ENCODE measurements at regions not wholly inside any gene's neighbourhood (a gene's known extent, or its start where the extent isn't known, plus 50 kb on each side); places are given as distances from the start of the nearest gene placed in this dataset.
"Not testable (repeated sequence)": the region's sequence is repeated elsewhere in the genome, so short reads cannot be mapped to it uniquely, and the experiment has no call there.

GRCh38 chr10:6787718-6788117, 207.6 kb upstream of the PRKCQ start:
- TF ChIP-seq CTCF (conservative IDR thresholded peaks at IDR 0.05; ENCODE audit: low read depth, low read length), result no peak
- H4K20me1 ChIP-seq (ENCODE audit: insufficient read depth), result no peaks in the 10 kb centered on the region
- no peaks in the 10 kb centered on the region for H3K79me2 ChIP-seq (ENCODE audit: insufficient read depth, low read depth)
- H3K36me3 ChIP-seq (ENCODE audit: insufficient read depth), result no peaks in the 10 kb centered on the region
- no peak overlapping the region for H3K4me2 ChIP-seq
- no peak overlapping the region for H3K9ac ChIP-seq
- H3K27me3 ChIP-seq (ENCODE audit: insufficient read depth, low read depth), result no peaks in the 10 kb centered on the region
- no peak overlapping the region for H3K27ac ChIP-seq
- no peak overlapping the region for H3K4me3 ChIP-seq (IDR thresholded peaks at IDR 0.05; ENCODE audit: insufficient read depth, low read depth, low read length)
- no peak overlapping the region for H2AFZ ChIP-seq (ENCODE audit: low read depth)
- H3K4me1 ChIP-seq (ENCODE audit: low read depth, poor library complexity, severe bottlenecking), result no peaks in the 10 kb centered on the region

GRCh38 chr10:6787091-6787490, 207.0 kb upstream of the PRKCQ start:
- H3K27ac ChIP-seq, result no peak overlapping the region

GRCh38 chr10:6786579-6787031, 206.5 kb upstream of the PRKCQ start:
- H2AFZ ChIP-seq (ENCODE audit: low read depth), result no peak overlapping the region
- H3K4me2 ChIP-seq, result no peak overlapping the region
- no peak for TF ChIP-seq CTCF (conservative IDR thresholded peaks at IDR 0.05; ENCODE audit: low read depth, low read length)
- H4K20me1 ChIP-seq (ENCODE audit: insufficient read depth), result no peaks in the 10 kb centered on the region
- no peak overlapping the region for H3K4me3 ChIP-seq (IDR thresholded peaks at IDR 0.05; ENCODE audit: insufficient read depth, low read depth, low read length)
- no peak overlapping the region for H3K27ac ChIP-seq
- H3K79me2 ChIP-seq (ENCODE audit: insufficient read depth, low read depth), result no peaks in the 10 kb centered on the region
- H3K27me3 ChIP-seq (ENCODE audit: insufficient read depth, low read depth), result no peaks in the 10 kb centered on the region
- H3K36me3 ChIP-seq (ENCODE audit: insufficient read depth), result no peaks in the 10 kb centered on the region
- H3K9ac ChIP-seq, result no peak overlapping the region
- H3K4me1 ChIP-seq (ENCODE audit: low read depth, poor library complexity, severe bottlenecking), result peaks cover 3% of the 10 kb centered on the region

More at GRCh38 chr10:6787091-6787490, 207.0 kb upstream of the PRKCQ start:
- no peak for TF ChIP-seq CTCF (conservative IDR thresholded peaks at IDR 0.05; ENCODE audit: low read depth, low read length)
- no peaks in the 10 kb centered on the region for H3K27me3 ChIP-seq (ENCODE audit: insufficient read depth, low read depth)
- no peak overlapping the region for H3K4me2 ChIP-seq
- no peaks in the 10 kb centered on the region for H4K20me1 ChIP-seq (ENCODE audit: insufficient read depth)
- H3K4me1 ChIP-seq (ENCODE audit: low read depth, poor library complexity, severe bottlenecking), result no peaks in the 10 kb centered on the region
- no peak overlapping the region for H3K4me3 ChIP-seq (IDR thresholded peaks at IDR 0.05; ENCODE audit: insufficient read depth, low read depth, low read length)
- H2AFZ ChIP-seq (ENCODE audit: low read depth), result no peak overlapping the region
- no peaks in the 10 kb centered on the region for H3K79me2 ChIP-seq (ENCODE audit: insufficient read depth, low read depth)
- no peaks in the 10 kb centered on the region for H3K36me3 ChIP-seq (ENCODE audit: insufficient read depth)
- H3K9ac ChIP-seq, result no peak overlapping the region

- H3K27ac ChIP-seq; H3K36me3 ChIP-seq (ENCODE audit: insufficient read depth); H4K20me1 ChIP-seq (ENCODE audit: insufficient read depth); H3K79me2 ChIP-seq (ENCODE audit: insufficient read depth, low read depth); H3K9ac ChIP-seq; H2AFZ ChIP-seq (ENCODE audit: low read depth); H3K4me3 ChIP-seq (IDR thresholded peaks at IDR 0.05; ENCODE audit: insufficient read depth, low read depth, low read length); H3K27me3 ChIP-seq (ENCODE audit: insufficient read depth, low read depth); H3K4me2 ChIP-seq: not testable (repeated sequence)
- H3K4me1 ChIP-seq (ENCODE audit: low read depth, poor library complexity, severe bottlenecking), result peaks cover 10% of the 10 kb centered on the region
These were observed 204.4 kb upstream of the PRKCQ start for GRCh38 chr10:6784429-6784828.

GRCh38 chr10:6783471-6783870, 203.4 kb upstream of the PRKCQ start:
- Histone ChIP-seq H3K9ac (no peak overlapping the region), H4K20me1 (ENCODE audit: insufficient read depth) (no peaks in the 10 kb centered on the region), H3K4me1 (ENCODE audit: low read depth, poor library complexity, severe bottlenecking) (peaks cover 10% of the 10 kb centered on the region), H3K36me3 (ENCODE audit: insufficient read depth) (no peaks in the 10 kb centered on the region), H3K79me2 (ENCODE audit: insufficient read depth, low read depth) (no peaks in the 10 kb centered on the region), H2AFZ (ENCODE audit: low read depth) (no peak overlapping the region), H3K27ac (no peak overlapping the region), H3K4me2 (no peak overlapping the region), H3K4me3 (IDR thresholded peaks at IDR 0.05; ENCODE audit: insufficient read depth, low read depth, low read length) (no peak overlapping the region), H3K27me3 (ENCODE audit: insufficient read depth, low read depth) (no peaks in the 10 kb centered on the region)
- TF ChIP-seq CTCF (conservative IDR thresholded peaks at IDR 0.05; ENCODE audit: low read depth, low read length), result no peak
